PC-3 (cell line): ENCODE measurements at regions not wholly inside any gene's neighbourhood (a gene's known extent, or its start where the extent isn't known, plus 50 kb on each side); places are given as distances from the start of the nearest gene placed in this dataset.

Experiments used
- ATAC-seq: fragments of 200-7000 bp; cut with Tn5 transposase; 2 replicates; pipeline ENCODE4 v1.9.1; 2020; ENCODE audit warnings: mild to moderate bottlenecking, moderate library complexity
- BruUV-seq: library from RNA; stranded (reverse); fragments of 400-500 nt; replicated peaks from 2 replicates; lab custom pipeline; 2021; lab: Mats Ljungman, UMichigan
- CTCF ChIA-PET: fragments of 300-600 bp; sonication (Branson Sonifier 250); formaldehyde crosslinking; loops from one replicate; lab custom pipeline; 2022; ENCODE audit warnings: antibody characterized with exemption; lab: Charles Lee
- POLR2A ChIA-PET: fragments of 300-600 bp; sonication (Branson Sonifier 250); formaldehyde crosslinking; loops from one replicate; lab custom pipeline; 2022; ENCODE audit warnings: antibody characterized with exemption; ENCODE audit not compliant: unreplicated experiment; lab: Charles Lee
- DNase-seq: peaks from one replicate; pipeline ENCODE4 v3.0.0-alpha.2; 2015
- H2AFZ ChIP-seq: fragments of 300-600 bp; sonication (generic); 2 replicates; pipeline ENCODE4 v1.6.0; 2016; ENCODE audit warnings: antibody characterized with exemption, low read length
- H3F3A ChIP-seq: fragments of 300-600 bp; sonication (generic); one replicate; pipeline ENCODE4 v1.6.0; 2017; ENCODE audit warnings: antibody characterized with exemption, low read length, control low read depth, mild to moderate bottlenecking; ENCODE audit not compliant: unreplicated experiment
- H3K27ac ChIP-seq: fragments of 300-600 bp; sonication (generic); 2 replicates; pipeline ENCODE4 v1.5.1; 2016; ENCODE audit warnings: mild to moderate bottlenecking, low read length
- H3K27me3 ChIP-seq: fragments of 300-600 bp; sonication (generic); 2 replicates; pipeline ENCODE4 v1.6.1; 2016; ENCODE audit warnings: low read length, mixed read lengths
- H3K36me3 ChIP-seq: fragments of 300-600 bp; sonication (generic); 2 replicates; pipeline ENCODE4 v1.6.1; 2016; ENCODE audit warnings: low read depth, mixed run types, low read length, mixed read lengths
- H3K4me1 ChIP-seq: fragments of 300-600 bp; sonication (generic); 2 replicates; pipeline ENCODE4 v1.5.1; 2016; ENCODE audit warnings: low read length; ENCODE audit not compliant: insufficient read depth
- H3K4me2 ChIP-seq: fragments of 300-600 bp; sonication (generic); 2 replicates; pipeline ENCODE4 v1.6.0; 2016; ENCODE audit warnings: low read length
- H3K4me3 ChIP-seq: fragments of 300-600 bp; sonication (generic); 2 replicates; pipeline ENCODE4 v1.5.1; 2016; ENCODE audit warnings: mild to moderate bottlenecking, low read length, mixed read lengths
- H3K79me2 ChIP-seq: fragments of 300-600 bp; sonication (generic); 2 replicates; pipeline ENCODE4 v1.6.1; 2017; ENCODE audit warnings: low read length, mixed read lengths
- H3K9ac ChIP-seq: fragments of 300-600 bp; sonication (generic); 2 replicates; pipeline ENCODE4 v1.6.0; 2016; ENCODE audit warnings: mild to moderate bottlenecking, low read length
- H3K9me2 ChIP-seq: fragments of 300-600 bp; sonication (generic); replicated peaks from 2 replicates; pipeline ENCODE4 v1.6.1; 2016; ENCODE audit warnings: mixed run types, low read length, mixed read lengths
- H3K9me3 ChIP-seq: fragments of 300-600 bp; sonication (generic); 2 replicates; pipeline ENCODE4 v1.6.1; 2016; ENCODE audit warnings: low read length, mixed read lengths
- H4K20me1 ChIP-seq: fragments of 300-600 bp; sonication (generic); 2 replicates; pipeline ENCODE4 v1.6.1; 2016; ENCODE audit warnings: low read length, mixed read lengths
- EZH2 ChIP-seq: fragments of 300-600 bp; sonication (generic); IDR thresholded peaks from one replicate; pipeline ENCODE4 v1.6.1; 2017; ENCODE audit warnings: antibody characterized with exemption, mild to moderate bottlenecking, low read length; ENCODE audit not compliant: unreplicated experiment
- EZH2phosphoT487 ChIP-seq: fragments of 300-600 bp; sonication (generic); IDR thresholded peaks from 2 replicates; pipeline ENCODE4 v1.6.1; 2018; ENCODE audit warnings: mild to moderate bottlenecking, antibody characterized with exemption, low read length, borderline replicate concordance
- intact Hi-C: fragments of 100-400 bp; cut with micrococcal nuclease; formaldehyde crosslinking; loops from 2 replicates; pipeline ENCODE4 v1.9.0; 2023
- TF ChIP-seq, protein P1 (sequence below): fragments of 300-600 bp; sonication (generic); conservative IDR thresholded peaks from 2 replicates; pipeline ENCODE4 v1.5.1; 2017; ENCODE audit warnings: antibody characterized with exemption, low read depth, mild to moderate bottlenecking, low read length

DNA sequence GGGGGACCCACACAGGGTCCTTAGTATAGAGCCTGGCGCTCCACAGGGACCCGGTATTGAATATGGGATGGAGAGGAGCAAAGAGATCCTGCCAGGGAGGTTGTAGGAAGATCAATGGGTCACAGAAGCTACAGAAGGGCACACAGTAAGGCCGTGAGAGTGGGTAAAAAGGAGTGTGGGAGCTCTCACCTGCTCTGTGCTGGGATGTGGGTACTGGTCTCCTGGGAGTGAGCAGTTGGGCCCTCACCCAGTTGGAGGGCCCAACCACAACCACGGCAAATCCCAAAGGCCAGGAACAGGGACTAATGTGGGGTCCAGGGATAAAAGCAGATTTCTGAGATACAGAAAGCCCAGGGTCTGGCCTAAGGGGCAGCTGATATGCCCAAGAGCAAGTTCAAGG is 59.9 kb upstream of the SMOX start:
- TF ChIP-seq EZH2: no peak
- TF ChIP-seq, protein P1, sequence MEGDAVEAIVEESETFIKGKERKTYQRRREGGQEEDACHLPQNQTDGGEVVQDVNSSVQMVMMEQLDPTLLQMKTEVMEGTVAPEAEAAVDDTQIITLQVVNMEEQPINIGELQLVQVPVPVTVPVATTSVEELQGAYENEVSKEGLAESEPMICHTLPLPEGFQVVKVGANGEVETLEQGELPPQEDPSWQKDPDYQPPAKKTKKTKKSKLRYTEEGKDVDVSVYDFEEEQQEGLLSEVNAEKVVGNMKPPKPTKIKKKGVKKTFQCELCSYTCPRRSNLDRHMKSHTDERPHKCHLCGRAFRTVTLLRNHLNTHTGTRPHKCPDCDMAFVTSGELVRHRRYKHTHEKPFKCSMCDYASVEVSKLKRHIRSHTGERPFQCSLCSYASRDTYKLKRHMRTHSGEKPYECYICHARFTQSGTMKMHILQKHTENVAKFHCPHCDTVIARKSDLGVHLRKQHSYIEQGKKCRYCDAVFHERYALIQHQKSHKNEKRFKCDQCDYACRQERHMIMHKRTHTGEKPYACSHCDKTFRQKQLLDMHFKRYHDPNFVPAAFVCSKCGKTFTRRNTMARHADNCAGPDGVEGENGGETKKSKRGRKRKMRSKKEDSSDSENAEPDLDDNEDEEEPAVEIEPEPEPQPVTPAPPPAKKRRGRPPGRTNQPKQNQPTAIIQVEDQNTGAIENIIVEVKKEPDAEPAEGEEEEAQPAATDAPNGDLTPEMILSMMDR: no peak

DNA sequence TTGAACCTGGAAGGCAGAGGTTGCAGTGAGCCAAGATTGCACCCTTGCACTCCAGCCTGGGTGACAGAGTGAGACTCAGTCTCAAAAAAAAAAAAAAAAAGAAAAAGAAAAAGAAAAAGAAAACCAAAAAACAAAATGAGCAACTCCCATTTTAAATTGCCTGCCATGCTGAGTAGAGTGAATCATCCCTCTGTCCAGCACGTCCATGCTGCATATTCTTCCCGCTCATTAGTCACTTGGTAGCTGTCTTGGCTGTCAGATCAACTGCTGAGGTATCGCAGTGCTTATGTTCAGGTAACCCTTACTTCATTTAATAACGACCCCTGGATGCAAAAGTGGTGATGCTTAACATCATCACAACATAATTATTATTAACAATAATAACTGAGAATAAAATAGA is 60.7 kb upstream of the SMOX start:
- no peak overlapping the region for H3K4me2 ChIP-seq
- no peaks in the 10 kb centered on the region for H3K9me3 ChIP-seq
- H3K4me3 ChIP-seq: no peak overlapping the region
- CTCF ChIA-PET: interaction anchor here (0.7 kb wide), 1 partner anchor 11 kb away, joined by 7 read pairs; no protein-coding TSS in a partner anchor
- ATAC-seq: no peak
- no peak overlapping the region for H3K27ac ChIP-seq
- no peak overlapping the region for H3K9ac ChIP-seq
- TF ChIP-seq EZH2phosphoT487 (no peak), EZH2 (no peak)
- TF ChIP-seq, protein P1: no peak
- BruUV-seq: no TSS peak
- no peaks in the 10 kb centered on the region for H3K79me2 ChIP-seq
- no peaks in the 10 kb centered on the region for H3F3A ChIP-seq
- H2AFZ ChIP-seq: no peak overlapping the region
- POLR2A ChIA-PET: no interaction called here
- intact Hi-C loops: loop anchor here (5.0 kb wide), 1 partner anchor 196 kb away; no protein-coding TSS in a partner anchor
- no peaks in the 10 kb centered on the region for H3K9me2 ChIP-seq
- DNase-seq: peak; percentile 32
- H3K27me3 ChIP-seq: no peaks in the 10 kb centered on the region
- H4K20me1 ChIP-seq: no peaks in the 10 kb centered on the region
- no peaks in the 10 kb centered on the region for H3K36me3 ChIP-seq
- peaks cover 3% of the 10 kb centered on the region; the same call in 1 of the 2 replicates for H3K4me1 ChIP-seq

More for the DNA sequence above, 59.9 kb upstream of the SMOX start:
- H3K9ac ChIP-seq: no peak overlapping the region
- no peaks in the 10 kb centered on the region for H3K9me2 ChIP-seq
- H3F3A ChIP-seq: no peaks in the 10 kb centered on the region
- H3K4me1 ChIP-seq: peaks cover 3% of the 10 kb centered on the region; the same call in 1 of the 2 replicates
- POLR2A ChIA-PET: no interaction called here
- H2AFZ ChIP-seq: no peak overlapping the region
- no peaks in the 10 kb centered on the region for H4K20me1 ChIP-seq
- CTCF ChIA-PET: no interaction called here
- H3K79me2 ChIP-seq: no peaks in the 10 kb centered on the region
- no peaks in the 10 kb centered on the region for H3K27me3 ChIP-seq
- ATAC-seq (no peak), DNase-seq (no peak)
- H3K9me3 ChIP-seq: no peaks in the 10 kb centered on the region
- H3K4me2 ChIP-seq: no peak overlapping the region
- no peak overlapping the region for H3K27ac ChIP-seq
- intact Hi-C loops: loop anchor here (5.0 kb wide), 1 partner anchor 196 kb away; no protein-coding TSS in a partner anchor
- BruUV-seq: no TSS peak
- H3K36me3 ChIP-seq: no peaks in the 10 kb centered on the region
- H3K4me3 ChIP-seq: no peak overlapping the region

DNA sequence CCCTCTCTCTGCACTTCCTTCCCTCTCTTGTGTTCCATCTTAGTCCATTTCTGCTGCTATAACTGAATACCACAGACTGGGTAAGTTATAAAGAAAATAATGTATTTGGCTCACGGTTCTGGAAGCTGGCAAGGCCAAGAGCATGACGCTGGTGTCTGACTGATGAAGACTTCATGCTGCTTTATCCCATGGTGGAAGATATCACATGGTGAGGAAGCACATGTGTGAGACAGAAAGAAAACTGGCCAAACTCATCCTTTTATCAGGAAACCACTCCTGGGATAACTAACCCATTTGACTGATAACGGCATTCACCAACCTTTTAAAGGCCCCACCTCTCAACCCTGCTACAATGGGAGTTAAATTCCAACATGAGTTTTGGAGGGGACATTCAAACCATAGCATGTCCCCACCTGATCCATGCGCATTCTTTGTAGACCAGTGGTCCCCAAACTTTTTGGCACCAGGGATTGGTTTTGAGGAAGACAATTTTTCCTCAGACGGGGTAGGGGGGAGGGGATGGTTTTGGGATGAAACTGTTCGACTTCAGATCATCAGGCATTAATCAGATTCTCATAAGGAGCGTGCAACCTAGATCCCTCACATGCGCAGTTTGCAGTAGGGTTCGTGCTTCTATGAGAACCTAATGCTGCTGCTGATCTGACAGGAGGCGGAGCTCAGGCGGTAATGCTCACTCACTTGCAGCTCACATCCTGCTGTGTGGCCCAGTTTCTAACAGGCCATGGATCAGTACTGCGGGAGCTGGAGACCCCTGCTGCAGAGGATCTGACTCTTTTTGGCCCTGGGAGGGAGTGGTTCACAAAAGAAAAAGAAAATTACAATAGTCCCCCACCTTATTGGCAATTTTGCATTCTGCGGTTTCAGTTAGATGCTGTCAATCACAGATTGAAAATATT is 61.6 kb upstream of the SMOX start:
- no TSS peak for BruUV-seq
- Histone ChIP-seq H4K20me1 (no peaks in the 10 kb centered on the region), H3K79me2 (no peaks in the 10 kb centered on the region), H3K36me3 (no peaks in the 10 kb centered on the region), H3K4me3 (no peak overlapping the region), H3K27me3 (no peaks in the 10 kb centered on the region), H3K4me2 (no peak overlapping the region), H3K9me2 (no peaks in the 10 kb centered on the region), H3K9ac (no peak overlapping the region), H2AFZ (no peak overlapping the region), H3F3A (no peaks in the 10 kb centered on the region), H3K4me1 (peaks cover 9% of the 10 kb centered on the region; the same call in 1 of the 2 replicates), H3K9me3 (no peaks in the 10 kb centered on the region), H3K27ac (no peak overlapping the region)
- DNase-seq: no peak
- CTCF ChIA-PET: no interaction called here
- intact Hi-C loops: loop anchor here (5.0 kb wide), 1 partner anchor 195 kb away; no protein-coding TSS in a partner anchor
- ATAC-seq: no peak
- TF ChIP-seq, protein P1: no peak
- TF ChIP-seq EZH2phosphoT487: no peak
- no peak for TF ChIP-seq EZH2
- POLR2A ChIA-PET: no interaction called here
